ENCODE measurements at regions not wholly inside any gene's neighbourhood (a gene's known extent, or its start where the extent isn't known, plus 50 kb on each side); places are given as distances from the start of the nearest gene placed in this dataset.

DNA sequence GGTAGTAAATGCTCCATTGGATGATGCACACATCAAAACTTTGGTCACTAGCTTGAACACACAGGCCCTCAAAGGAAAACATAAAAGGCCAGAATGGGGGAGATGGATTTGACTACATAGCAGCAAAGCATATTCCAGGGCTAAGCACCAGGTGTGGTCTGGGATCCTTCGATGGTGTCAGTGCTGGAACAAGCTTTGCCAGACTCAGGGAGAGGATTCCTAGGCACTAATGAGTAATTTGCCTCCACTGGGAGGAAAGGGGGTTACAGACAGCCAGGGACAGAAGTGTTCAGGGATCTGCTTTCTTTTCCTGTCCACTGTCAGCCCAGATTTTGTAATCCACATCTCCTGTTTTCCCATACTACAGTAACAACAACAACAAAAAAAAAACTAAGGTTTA is 157.2 kb upstream of the OBI1 start:
- TF ChIP-seq, protein P1, sequence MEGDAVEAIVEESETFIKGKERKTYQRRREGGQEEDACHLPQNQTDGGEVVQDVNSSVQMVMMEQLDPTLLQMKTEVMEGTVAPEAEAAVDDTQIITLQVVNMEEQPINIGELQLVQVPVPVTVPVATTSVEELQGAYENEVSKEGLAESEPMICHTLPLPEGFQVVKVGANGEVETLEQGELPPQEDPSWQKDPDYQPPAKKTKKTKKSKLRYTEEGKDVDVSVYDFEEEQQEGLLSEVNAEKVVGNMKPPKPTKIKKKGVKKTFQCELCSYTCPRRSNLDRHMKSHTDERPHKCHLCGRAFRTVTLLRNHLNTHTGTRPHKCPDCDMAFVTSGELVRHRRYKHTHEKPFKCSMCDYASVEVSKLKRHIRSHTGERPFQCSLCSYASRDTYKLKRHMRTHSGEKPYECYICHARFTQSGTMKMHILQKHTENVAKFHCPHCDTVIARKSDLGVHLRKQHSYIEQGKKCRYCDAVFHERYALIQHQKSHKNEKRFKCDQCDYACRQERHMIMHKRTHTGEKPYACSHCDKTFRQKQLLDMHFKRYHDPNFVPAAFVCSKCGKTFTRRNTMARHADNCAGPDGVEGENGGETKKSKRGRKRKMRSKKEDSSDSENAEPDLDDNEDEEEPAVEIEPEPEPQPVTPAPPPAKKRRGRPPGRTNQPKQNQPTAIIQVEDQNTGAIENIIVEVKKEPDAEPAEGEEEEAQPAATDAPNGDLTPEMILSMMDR (IDR thresholded peaks at IDR 0.05; ENCODE audit: control extremely low read depth in 1 of 3, insufficient read depth in 1 of 3, low read depth in 1 of 3, low read length in 3 of 3): no peak
- TF ChIP-seq KDM1A (IDR thresholded peaks at IDR 0.05; ENCODE audit: borderline replicate concordance, low read length): no peak
- TF ChIP-seq TAF1 (IDR thresholded peaks at IDR 0.05; ENCODE audit: low read depth, low read length): no peak
- TF ChIP-seq, protein P2, sequence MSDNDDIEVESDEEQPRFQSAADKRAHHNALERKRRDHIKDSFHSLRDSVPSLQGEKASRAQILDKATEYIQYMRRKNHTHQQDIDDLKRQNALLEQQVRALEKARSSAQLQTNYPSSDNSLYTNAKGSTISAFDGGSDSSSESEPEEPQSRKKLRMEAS (IDR thresholded peaks at IDR 0.05): no peak
- no peak for TF ChIP-seq EZH2 (IDR thresholded peaks at IDR 0.05; ENCODE audit: low read depth, low read length, severe bottlenecking)
- TF ChIP-seq MAFK (IDR thresholded peaks at IDR 0.05; ENCODE audit: low read depth, low read length): no peak
- no peak for TF ChIP-seq JUN (IDR thresholded peaks at IDR 0.05; ENCODE audit: low read depth, low read length)

Measured in H1 (cell line).